ENCODE measurements at regions not wholly inside any gene's neighbourhood (a gene's known extent, or its start where the extent isn't known, plus 50 kb on each side); places are given as distances from the start of the nearest gene placed in this dataset.
"Not testable (repeated sequence)": the region's sequence is repeated elsewhere in the genome, so short reads cannot be mapped to it uniquely, and the experiment has no call there.

GRCh38 chr2:159880729-159881128, 82.7 kb upstream of the CD302 start:
- no peak for DNase-seq (ENCODE audit: low read depth)

- DNase-seq (ENCODE audit: low read depth) = no peak
Measured at GRCh38 chr2:159879051-159879604, 81.1 kb upstream of the CD302 start.

GRCh38 chr2:159875083-159875482, 77.1 kb upstream of the CD302 start:
- peak; percentile 7 for DNase-seq (ENCODE audit: low read depth)

- DNase-seq (ENCODE audit: low read depth) = peak; percentile 38
Measured at GRCh38 chr2:159873258-159873657, 75.2 kb upstream of the CD302 start.

- DNase-seq (ENCODE audit: low read depth) = no peak
Measured at GRCh38 chr2:159872353-159872752, 74.3 kb upstream of the CD302 start.

GRCh38 chr2:159868598-159869159, 70.7 kb upstream of the CD302 start:
- DNase-seq (ENCODE audit: low read depth) = not testable (repeated sequence)

GRCh38 chr2:159867567-159868361, 69.8 kb upstream of the CD302 start:
- DNase-seq (ENCODE audit: low read depth) = no peak

- DNase-seq (ENCODE audit: low read depth) = no peak
Measured at GRCh38 chr2:159863526-159864160, 65.6 kb upstream of the CD302 start.

GRCh38 chr2:159860581-159861310, 62.7 kb upstream of the CD302 start:
- no peak for DNase-seq (ENCODE audit: low read depth)

GRCh38 chr2:159859583-159859982, 61.6 kb upstream of the CD302 start:
- DNase-seq (ENCODE audit: low read depth) = no peak

- DNase-seq (ENCODE audit: low read depth) = no peak
Measured at GRCh38 chr2:159856760-159857159, 58.8 kb upstream of the CD302 start.

GRCh38 chr2:159855557-159856061, 57.6 kb upstream of the CD302 start:
- no peak for DNase-seq (ENCODE audit: low read depth)

- DNase-seq (ENCODE audit: low read depth) = no peak
Measured at GRCh38 chr2:159855143-159855542, 57.1 kb upstream of the CD302 start.

GRCh38 chr2:159854481-159854880, 56.5 kb upstream of the CD302 start:
- no peak for DNase-seq (ENCODE audit: low read depth)

GRCh38 chr2:159853101-159853500, 55.1 kb upstream of the CD302 start:
- DNase-seq (ENCODE audit: low read depth) = no peak

GRCh38 chr2:159851941-159852340, 53.9 kb upstream of the CD302 start:
- no peak for DNase-seq (ENCODE audit: low read depth)

- no peak for DNase-seq (ENCODE audit: low read depth)
Measured at GRCh38 chr2:159850789-159851188, 52.8 kb upstream of the CD302 start.

GRCh38 chr2:159849160-159849813, 51.3 kb upstream of the CD302 start:
- DNase-seq (ENCODE audit: low read depth) = no peak
